Lower leg skin (tissue), 4 donors: ENCODE measurements at regions not wholly inside any gene's neighbourhood (a gene's known extent, or its start where the extent isn't known, plus 50 kb on each side); places are given as distances from the start of the nearest gene placed in this dataset.

Source experiments
- DNase-seq, 2 donors: peaks; one replicate each; pipeline ENCODE4 v3.0.0-alpha.2; 2019; ENCODE audit warnings: low spot score in 2 of 2
- H3K4me3 ChIP-seq: fragments of 200-600 bp; sonication (generic); 2 replicates; pipeline ENCODE4 v1.5.1; 2017; ENCODE audit warnings: mild to moderate bottlenecking, low read depth; ENCODE audit not compliant: poor library complexity, severe bottlenecking
- CTCF ChIP-seq, 3 donors: fragments of 450-650 bp; IDR thresholded peaks; one replicate each; pipeline ENCODE4 v1.5.1; 2016; ENCODE audit warnings: antibody characterized with exemption in 3 of 3, mild to moderate bottlenecking in 3 of 3, moderate library complexity in 2 of 3
- POLR2A ChIP-seq, 2 donors: fragments of 450-650 bp; IDR thresholded peaks; one replicate each; pipeline ENCODE4 v1.6.1; 2016 to 2017; ENCODE audit warnings: antibody characterized with exemption in 2 of 2, mild to moderate bottlenecking in 1 of 2, moderate library complexity in 1 of 2
- WGBS, 2 donors: methylation state at CpG; one replicate each; pipeline ENCODE4 v1.1.5; 2018; 5-methylcytosine and 5-hydroxymethylcytosine counted together
- intact Hi-C: fragments of 100-400 bp; cut with DNase I; formaldehyde crosslinking; loops from one replicate; pipeline ENCODE4 v1.15.0; 2023; ENCODE audit warnings: low total_unique reads

GRCh38 chr15:96274087-96274440 is 56.4 kb upstream of the NR2F2 start:
- H3K4me3 ChIP-seq: no peak overlapping the region
- intact Hi-C loops: no loop called here
- no peak for DNase-seq
- WGBS, 2 donors: 74 to 76% methylated on average over 7 of the region's 7 CpGs
- TF ChIP-seq POLR2A (IDR thresholded peaks at IDR 0.05): no peak
- TF ChIP-seq CTCF (IDR thresholded peaks at IDR 0.05): no peak

- intact Hi-C loops: no loop called here
- DNase-seq: no peak
- no peak for TF ChIP-seq POLR2A (IDR thresholded peaks at IDR 0.05)
- no peak for TF ChIP-seq CTCF (IDR thresholded peaks at IDR 0.05)
- WGBS, 2 donors: 51 to 55% methylated on average over 2 of the region's 2 CpGs
- H3K4me3 ChIP-seq: no peak overlapping the region
These were observed 55.8 kb upstream of the NR2F2 start for GRCh38 chr15:96274698-96275097.

- H3K4me3 ChIP-seq: no peak overlapping the region
- TF ChIP-seq CTCF (IDR thresholded peaks at IDR 0.05) (no peak), POLR2A (IDR thresholded peaks at IDR 0.05) (no peak)
- DNase-seq: no peak
- 52 to 62% methylated on average over 4 of the region's 4 CpGs for WGBS, 2 donors
- intact Hi-C loops: no loop called here
These were observed 53.9 kb upstream of the NR2F2 start for GRCh38 chr15:96276438-96277210.
